ENCODE measurements at regions not wholly inside any gene's neighbourhood (a gene's known extent, or its start where the extent isn't known, plus 50 kb on each side); places are given as distances from the start of the nearest gene placed in this dataset.
"Not testable (repeated sequence)": the region's sequence is repeated elsewhere in the genome, so short reads cannot be mapped to it uniquely, and the experiment has no call there.

DNA sequence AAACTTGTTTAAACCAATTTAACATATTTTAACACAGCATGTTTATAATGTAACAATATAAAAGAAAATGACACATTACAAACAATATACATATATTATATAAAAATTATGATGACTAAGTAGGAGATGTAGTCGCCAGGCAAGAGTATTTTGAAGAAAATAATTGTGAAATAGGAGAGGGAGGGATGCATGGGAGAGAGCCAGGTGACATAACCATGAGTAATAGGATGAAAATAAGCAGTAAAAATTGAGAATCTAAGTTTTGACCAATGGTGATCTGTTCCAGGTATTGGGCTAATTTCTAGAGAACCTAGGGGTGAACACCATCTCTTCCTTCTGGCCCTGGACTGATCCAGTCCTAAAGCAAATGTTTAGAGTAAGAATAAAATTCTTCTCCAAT is 315.2 kb upstream of the G2E3 start:
- ATAC-seq, result peak; percentile 53
- H3K4me1 ChIP-seq, result no peaks in the 10 kb centered on the region
- H3K27ac ChIP-seq, result no peak overlapping the region
- WGBS, 2 donors (ENCODE audit: low coverage in 1 of 2), result 0% methylated on average over 1 of the region's 1 CpG
- no peak overlapping the region for H3K4me3 ChIP-seq
- H3K27me3 ChIP-seq, result no peaks in the 10 kb centered on the region
- H3K36me3 ChIP-seq, result no peaks in the 10 kb centered on the region
- H3K9me3 ChIP-seq, result no peaks in the 10 kb centered on the region
- TF ChIP-seq POLR2AphosphoS5 (IDR thresholded peaks at IDR 0.05), result no peak
- TF ChIP-seq POLR2A (IDR thresholded peaks at IDR 0.05), result no peak
- no peak for TF ChIP-seq EP300 (IDR thresholded peaks at IDR 0.05)
- TF ChIP-seq, protein P1, sequence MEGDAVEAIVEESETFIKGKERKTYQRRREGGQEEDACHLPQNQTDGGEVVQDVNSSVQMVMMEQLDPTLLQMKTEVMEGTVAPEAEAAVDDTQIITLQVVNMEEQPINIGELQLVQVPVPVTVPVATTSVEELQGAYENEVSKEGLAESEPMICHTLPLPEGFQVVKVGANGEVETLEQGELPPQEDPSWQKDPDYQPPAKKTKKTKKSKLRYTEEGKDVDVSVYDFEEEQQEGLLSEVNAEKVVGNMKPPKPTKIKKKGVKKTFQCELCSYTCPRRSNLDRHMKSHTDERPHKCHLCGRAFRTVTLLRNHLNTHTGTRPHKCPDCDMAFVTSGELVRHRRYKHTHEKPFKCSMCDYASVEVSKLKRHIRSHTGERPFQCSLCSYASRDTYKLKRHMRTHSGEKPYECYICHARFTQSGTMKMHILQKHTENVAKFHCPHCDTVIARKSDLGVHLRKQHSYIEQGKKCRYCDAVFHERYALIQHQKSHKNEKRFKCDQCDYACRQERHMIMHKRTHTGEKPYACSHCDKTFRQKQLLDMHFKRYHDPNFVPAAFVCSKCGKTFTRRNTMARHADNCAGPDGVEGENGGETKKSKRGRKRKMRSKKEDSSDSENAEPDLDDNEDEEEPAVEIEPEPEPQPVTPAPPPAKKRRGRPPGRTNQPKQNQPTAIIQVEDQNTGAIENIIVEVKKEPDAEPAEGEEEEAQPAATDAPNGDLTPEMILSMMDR (IDR thresholded peaks at IDR 0.05), result no peak

GRCh38 chr14:30244348-30244747 is 314.6 kb upstream of the G2E3 start:
- not testable (repeated sequence) for H3K36me3 ChIP-seq, H3K9me3 ChIP-seq, H3K27ac ChIP-seq, ATAC-seq, H3K27me3 ChIP-seq, H3K4me3 ChIP-seq, H3K4me1 ChIP-seq
- WGBS, 2 donors (ENCODE audit: low coverage in 1 of 2), result 68 to 83% methylated on average over 1 to 3 of the region's 4 CpGs

GRCh38 chr14:30251017-30251416 is 307.9 kb upstream of the G2E3 start:
- no peak for ATAC-seq
- H3K9me3 ChIP-seq, result no peaks in the 10 kb centered on the region
- no peak overlapping the region for H3K27ac ChIP-seq
- H3K36me3 ChIP-seq, result no peaks in the 10 kb centered on the region
- TF ChIP-seq EP300 (IDR thresholded peaks at IDR 0.05) (no peak), POLR2A (IDR thresholded peaks at IDR 0.05) (no peak), POLR2AphosphoS5 (IDR thresholded peaks at IDR 0.05) (no peak)
- TF ChIP-seq, protein P1 (IDR thresholded peaks at IDR 0.05), result no peak
- peaks cover 0 to 7% (median 3%) of the 10 kb centered on the region in 3 donors for H3K4me1 ChIP-seq
- H3K4me3 ChIP-seq, result no peak overlapping the region
- no peaks in the 10 kb centered on the region for H3K27me3 ChIP-seq

- Histone ChIP-seq H3K27ac (no peak overlapping the region), H3K4me3 (no peak overlapping the region), H3K4me1 (peaks cover 0 to 7% (median 3%) of the 10 kb centered on the region in 3 donors), H3K36me3 (no peaks in the 10 kb centered on the region), H3K9me3 (no peaks in the 10 kb centered on the region), H3K27me3 (no peaks in the 10 kb centered on the region)
- TF ChIP-seq, protein P1 (IDR thresholded peaks at IDR 0.05), result no peak
- TF ChIP-seq POLR2AphosphoS5 (IDR thresholded peaks at IDR 0.05) (no peak), POLR2A (IDR thresholded peaks at IDR 0.05) (no peak), EP300 (IDR thresholded peaks at IDR 0.05) (no peak)
- ATAC-seq, result no peak
- WGBS, 2 donors (ENCODE audit: low coverage in 1 of 2), result 67 to 70% methylated on average over 4 to 6 of the region's 6 CpGs
Measured at GRCh38 chr14:30251557-30252100, 307.3 kb upstream of the G2E3 start.

- TF ChIP-seq EP300 (IDR thresholded peaks at IDR 0.05), result no peak
- TF ChIP-seq, protein P1 (IDR thresholded peaks at IDR 0.05), result no peak
- no peak for TF ChIP-seq POLR2A (IDR thresholded peaks at IDR 0.05)
- no peak for TF ChIP-seq POLR2AphosphoS5 (IDR thresholded peaks at IDR 0.05)
- Histone ChIP-seq H3K4me1 (peaks cover 0 to 7% (median 3%) of the 10 kb centered on the region in 3 donors), H3K4me3 (no peak overlapping the region), H3K9me3 (no peaks in the 10 kb centered on the region), H3K36me3 (no peaks in the 10 kb centered on the region), H3K27me3 (no peaks in the 10 kb centered on the region), H3K27ac (peak overlapping the region in 1 of 4 donors; percentile 9)
- ATAC-seq, result no peak
- WGBS, 2 donors (ENCODE audit: low coverage in 1 of 2), result 51 to 65% methylated on average over 2 of the region's 2 CpGs
Measured at GRCh38 chr14:30252151-30252550, 306.8 kb upstream of the G2E3 start.

Measured in gastroesophageal sphincter (tissue), 4 donors.